Hematopoietic multipotent progenitor cell treated with erythropoietin and hydrocortisone succinate and interleukin-3 and kit ligand, for 15 days (in vitro differentiated cells): ENCODE measurements at regions not wholly inside any gene's neighbourhood (a gene's known extent, or its start where the extent isn't known, plus 50 kb on each side); places are given as distances from the start of the nearest gene placed in this dataset.

Source experiments
- DNase-seq: peaks from one replicate; pipeline ENCODE4 v3.0.0-alpha.2; 2015; ENCODE audit warnings: low spot score

GRCh38 chr1:229184066-229184465 lies 86.8 kb upstream of the RAB4A start:
- no peak for DNase-seq

- DNase-seq, result no peak
Observed at GRCh38 chr1:229185963-229186362, 84.9 kb upstream of the RAB4A start.

DNA sequence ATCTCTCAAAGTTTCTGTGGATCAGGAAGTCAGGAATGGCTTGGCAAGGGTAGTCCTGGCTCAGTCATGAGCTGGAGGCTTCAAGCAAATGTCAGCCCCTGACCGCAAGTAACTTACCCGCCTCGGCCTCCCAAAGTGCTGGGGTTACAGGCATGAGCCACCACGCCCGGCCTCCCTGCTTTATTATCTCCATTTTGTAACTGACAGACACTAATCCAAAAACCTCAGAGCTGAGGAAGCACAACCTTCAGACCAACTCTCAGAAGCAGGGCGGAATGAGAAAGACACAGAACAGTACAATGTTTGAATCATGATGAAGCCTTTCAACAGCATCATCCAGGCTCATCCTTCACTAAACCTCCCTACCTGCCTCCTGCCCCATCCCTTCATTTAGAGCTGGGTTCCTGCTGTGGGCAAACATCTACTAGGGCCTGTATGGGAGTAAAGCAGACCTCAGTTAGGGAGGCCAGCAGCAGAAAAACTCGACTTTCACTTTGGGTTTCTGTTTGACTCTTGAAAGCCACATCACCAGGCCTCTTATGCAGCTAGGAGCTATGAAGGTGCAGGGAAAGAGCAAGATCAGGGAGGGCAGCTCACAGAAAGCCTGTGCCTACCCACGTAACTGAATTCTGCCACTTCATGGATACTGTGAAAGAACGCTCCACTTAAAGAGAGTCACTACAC lies 84.4 kb upstream of the RAB4A start:
- DNase-seq, result no peak

DNA sequence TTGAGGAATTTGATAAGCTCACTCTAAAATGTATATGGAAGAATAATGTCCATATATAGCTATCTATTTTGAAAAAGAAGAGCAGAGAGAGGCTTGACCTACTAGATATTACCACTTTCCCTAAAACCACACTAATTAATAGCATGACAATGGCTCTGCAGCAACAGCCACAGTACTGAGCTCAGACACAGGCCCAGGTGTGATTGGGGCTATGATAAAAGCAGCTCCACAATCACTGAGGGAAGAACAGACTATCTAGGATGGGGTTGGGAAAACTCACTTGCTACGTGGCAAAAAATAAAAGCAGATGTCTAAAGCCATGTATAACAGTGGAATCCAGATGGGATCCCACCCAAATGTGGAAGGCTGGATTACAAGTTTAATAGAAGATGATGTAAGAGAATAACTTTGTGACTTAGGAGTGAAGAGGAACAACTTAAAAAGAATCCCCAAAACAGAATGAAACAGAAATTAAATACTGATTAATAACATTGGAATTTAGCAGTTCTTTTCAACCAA lies 80.8 kb upstream of the RAB4A start:
- DNase-seq, result no peak

GRCh38 chr1:229191066-229191674 lies 79.7 kb upstream of the RAB4A start:
- DNase-seq, result no peak

GRCh38 chr1:229192031-229192430 lies 78.9 kb upstream of the RAB4A start:
- DNase-seq, result no peak

GRCh38 chr1:229192853-229193252 lies 78.1 kb upstream of the RAB4A start:
- DNase-seq, result no peak

GRCh38 chr1:229194096-229194495 lies 76.8 kb upstream of the RAB4A start:
- DNase-seq, result no peak

GRCh38 chr1:229195246-229195645 lies 75.7 kb upstream of the RAB4A start:
- no peak for DNase-seq

DNA sequence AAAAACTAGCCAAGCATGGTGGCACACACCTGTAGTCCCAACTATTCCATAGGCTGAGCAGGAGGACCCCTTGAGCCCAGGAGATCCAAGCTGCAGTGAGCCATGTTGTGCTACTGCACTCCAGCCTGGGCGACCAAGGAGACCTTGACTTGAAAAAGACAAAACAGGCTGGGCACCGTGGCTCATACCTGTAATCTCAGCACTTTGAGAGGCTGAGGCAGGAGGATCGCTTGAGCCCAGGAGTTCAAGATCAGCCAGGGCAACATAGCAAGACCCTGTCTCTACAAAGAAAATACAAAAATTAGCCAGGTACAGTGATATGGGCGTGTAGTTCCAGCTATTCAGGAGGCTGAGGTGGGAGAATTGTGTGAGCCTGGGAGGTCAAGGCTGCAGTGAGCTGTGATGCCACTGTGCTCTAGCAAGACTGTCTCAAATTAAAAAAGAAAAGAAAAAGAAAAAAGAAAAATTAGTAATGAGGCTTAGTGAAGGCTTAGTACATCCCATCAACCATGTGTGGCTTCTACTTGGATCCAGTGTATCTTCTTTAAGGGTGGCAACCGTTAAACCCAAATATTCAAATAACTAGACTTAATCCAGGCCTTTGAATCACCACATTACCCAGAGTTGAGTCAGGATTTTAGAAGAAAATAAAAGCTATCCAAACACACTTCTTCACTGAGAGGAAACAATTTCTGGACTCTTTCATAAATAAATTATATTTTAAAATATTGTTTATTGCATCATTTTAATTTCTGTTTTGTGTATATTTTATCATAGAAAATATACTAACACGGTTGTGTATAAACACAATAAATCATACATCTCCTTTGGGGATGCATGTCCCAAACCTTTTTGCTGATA lies 74.3 kb upstream of the RAB4A start:
- no peak for DNase-seq

- no peak for DNase-seq
Observed at GRCh38 chr1:229197265-229197585, 73.7 kb upstream of the RAB4A start.

DNA sequence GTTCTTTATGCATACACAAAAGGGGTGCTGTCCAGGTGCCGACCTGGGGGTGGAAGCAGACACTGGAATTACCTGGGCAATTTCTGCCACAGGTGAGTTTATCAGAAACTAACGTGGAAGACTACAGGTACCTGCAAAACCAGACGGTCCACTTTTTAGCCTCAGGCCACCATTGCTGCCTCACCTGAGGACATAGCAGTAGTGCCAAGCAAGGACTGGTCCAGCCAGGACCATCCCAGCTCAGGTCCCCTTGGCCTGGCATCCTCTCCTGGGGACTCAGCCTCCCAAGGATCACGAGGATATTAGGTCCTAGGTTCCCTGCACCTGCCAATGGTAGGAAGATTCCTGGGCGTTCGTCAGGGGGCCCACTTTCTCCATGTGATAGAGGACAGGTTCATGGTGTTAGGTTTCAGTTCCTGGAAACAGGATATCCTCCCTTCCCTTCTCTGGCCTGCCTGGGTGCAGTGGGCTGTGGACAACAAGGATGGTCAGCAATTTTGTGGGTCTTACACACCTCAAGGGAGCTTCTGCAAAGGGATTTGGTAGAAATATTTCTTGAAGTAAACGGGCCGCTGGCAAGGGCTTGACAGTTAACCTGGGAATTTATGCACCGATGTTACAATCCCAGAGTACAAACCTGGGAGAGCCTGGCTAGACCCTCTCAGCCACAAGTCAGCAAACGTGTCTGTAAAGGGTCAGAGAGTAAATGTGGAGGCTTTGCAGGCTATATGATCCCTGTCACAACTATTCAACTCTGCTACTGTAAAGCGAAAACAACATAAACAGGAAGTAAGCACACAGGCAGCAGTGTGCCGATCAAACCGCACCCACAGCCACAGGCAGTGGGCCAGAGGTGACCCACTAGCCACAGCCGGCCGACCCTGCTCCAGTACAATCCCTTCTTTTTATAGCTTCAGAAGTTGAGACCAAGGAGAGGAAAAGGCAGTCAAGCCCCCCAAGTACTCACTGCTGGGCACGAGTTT lies 71.4 kb upstream of the RAB4A start:
- no peak for DNase-seq

GRCh38 chr1:229203030-229203751 lies 67.7 kb upstream of the RAB4A start:
- DNase-seq, result no peak

DNA sequence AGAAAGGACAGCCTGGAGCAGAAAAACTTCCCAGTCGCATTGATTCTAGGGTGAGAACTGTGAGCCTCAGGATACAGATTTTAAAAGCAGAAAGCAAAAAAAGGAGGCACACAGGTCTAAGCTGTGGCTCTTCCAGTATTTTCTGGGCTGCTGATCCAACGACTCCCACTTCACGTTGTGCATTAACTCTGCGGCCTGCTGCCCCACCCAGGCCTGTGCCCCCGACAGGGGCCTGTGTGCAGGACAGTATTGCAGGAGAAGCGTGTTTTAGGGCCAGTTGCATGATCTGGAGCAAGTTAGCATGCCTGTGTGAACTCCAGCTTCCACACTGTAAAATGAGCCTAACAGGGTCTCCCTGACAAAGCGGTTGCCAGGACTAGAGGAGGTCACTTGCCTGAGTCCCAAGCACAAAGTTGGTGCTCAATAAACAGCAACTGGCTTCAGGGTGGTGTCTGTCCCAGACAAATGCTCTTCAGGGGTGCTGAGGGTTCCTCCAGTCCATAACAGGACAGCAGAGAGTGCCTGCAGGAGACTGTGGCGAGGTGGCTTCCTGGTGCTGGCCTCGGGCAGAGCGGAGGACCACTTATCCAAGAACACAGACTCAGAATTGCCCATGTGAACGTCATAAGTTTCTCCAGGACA lies 66.8 kb upstream of the RAB4A start:
- DNase-seq, result no peak

DNA sequence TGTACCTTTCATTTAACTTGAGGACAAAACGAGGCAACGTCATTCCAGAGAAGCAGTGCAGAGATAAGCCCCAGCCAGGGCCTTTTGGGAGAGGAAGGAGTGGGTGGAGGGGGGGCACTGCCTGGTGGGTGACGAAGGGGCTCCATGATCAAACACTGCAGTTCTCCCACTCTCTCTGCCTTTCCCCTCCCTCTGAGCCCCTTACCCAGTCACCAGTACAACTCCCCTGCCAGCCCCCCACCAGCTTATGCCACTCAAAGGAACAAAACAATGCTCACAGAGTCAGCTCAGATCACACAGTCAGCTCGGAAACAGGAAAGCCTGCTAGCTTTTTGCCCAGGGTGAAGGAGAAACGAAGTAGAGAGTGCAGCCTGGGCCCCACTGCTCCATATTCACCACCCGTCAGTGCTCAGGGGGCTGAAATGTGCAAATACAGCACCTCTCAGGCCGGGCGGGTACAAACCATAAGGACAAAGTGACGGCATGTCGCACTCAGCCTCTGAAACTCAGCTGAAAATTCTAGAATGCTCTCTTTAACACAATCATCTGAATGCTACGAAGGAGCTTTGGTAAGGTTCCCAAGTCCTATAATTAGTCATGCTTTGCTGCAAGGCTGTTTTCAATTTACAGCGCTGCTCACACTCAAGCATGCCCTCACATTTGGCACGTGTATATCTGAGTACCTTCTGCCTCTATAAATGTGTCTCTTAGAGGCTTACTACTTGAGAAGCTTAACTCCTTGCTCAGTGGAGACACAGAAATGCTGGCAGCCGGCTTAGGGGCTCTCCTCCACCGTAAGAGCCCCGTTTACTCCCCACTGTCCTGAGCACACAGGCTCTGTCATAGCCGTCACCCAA lies 65.8 kb upstream of the RAB4A start:
- DNase-seq, result no peak

DNA sequence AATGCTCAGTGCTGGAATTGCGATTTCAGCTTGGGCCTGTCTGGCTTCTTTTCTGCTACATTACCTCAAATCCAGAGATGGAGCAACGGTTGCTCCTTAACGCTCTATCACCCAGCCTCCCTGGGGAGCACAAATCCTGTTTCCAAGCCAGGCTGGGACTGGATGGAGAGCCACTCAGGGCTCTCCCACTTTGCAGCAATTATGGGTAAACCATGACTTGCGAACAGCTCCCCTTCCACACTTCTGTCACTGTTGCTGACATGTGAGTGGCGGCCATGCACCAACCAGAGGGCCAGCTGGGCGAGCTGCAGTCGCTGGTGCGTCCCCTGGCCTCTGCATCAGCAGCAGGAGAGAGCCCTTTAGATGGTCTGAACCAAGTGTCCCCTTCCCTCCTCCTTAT lies 65.1 kb upstream of the RAB4A start:
- DNase-seq, result no peak

GRCh38 chr1:229207916-229208315 lies 63.0 kb upstream of the RAB4A start:
- DNase-seq, result no peak

DNA sequence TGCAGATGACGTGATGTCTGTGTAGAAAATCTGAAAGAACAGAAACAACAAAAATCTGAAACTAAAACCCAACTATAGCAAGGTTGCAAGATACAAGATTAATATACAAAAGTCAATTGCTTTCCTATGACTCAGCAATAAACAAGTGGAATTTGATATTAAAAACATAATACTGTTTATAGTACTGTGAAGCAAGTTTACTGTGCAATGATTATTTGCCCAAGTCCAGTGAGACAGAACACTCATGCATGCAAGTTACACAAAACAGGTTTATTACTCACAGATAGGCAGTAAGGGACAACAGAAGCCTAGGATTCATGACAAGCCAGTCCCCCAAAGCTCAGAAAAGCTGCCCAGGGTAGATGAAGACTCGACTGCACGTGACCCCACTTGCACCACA lies 62.4 kb upstream of the RAB4A start:
- DNase-seq, result no peak

DNA sequence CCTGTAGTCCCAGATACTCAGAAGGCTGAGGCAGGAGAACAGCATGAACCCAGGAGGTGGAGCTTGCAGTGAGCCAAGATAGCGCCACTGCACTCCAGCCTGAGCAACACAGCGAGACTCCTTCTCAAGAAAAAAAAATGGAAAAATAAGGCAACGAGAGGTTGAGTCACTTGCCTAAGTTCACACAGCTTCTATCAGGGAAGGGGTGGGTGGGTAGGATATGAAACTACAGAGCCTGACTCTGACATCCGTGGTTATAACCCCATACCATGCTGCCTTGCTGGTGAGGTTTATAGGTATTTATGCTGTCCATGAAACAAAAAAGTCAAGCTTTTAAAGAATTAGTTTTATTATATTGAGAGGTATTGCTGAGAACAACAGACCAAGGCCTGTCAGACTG lies 61.5 kb upstream of the RAB4A start:
- no peak for DNase-seq

GRCh38 chr1:229209816-229210215 lies 61.1 kb upstream of the RAB4A start:
- DNase-seq, result no peak
